ENCODE measurements at regions not wholly inside any gene's neighbourhood (a gene's known extent, or its start where the extent isn't known, plus 50 kb on each side); places are given as distances from the start of the nearest gene placed in this dataset.
"Not testable (repeated sequence)": the region's sequence is repeated elsewhere in the genome, so short reads cannot be mapped to it uniquely, and the experiment has no call there.

- no peak for DNase-seq
These were observed 189.8 kb downstream of the JRKL start for GRCh38 chr11:96579656-96580055.

GRCh38 chr11:96580476-96581040 is 190.7 kb downstream of the JRKL start:
- intact Hi-C loops (cut with DNase I), result no loop called here
- no peak overlapping the region for H3K4me3 ChIP-seq
- no peaks in the 10 kb centered on the region for H3K36me3 ChIP-seq
- no peaks in the 10 kb centered on the region for H3K27me3 ChIP-seq (ENCODE audit: low read depth)
- no peaks in the 10 kb centered on the region for H3K4me1 ChIP-seq
- no peak overlapping the region for H3K27ac ChIP-seq
- ATAC-seq (no peak), DNase-seq (no peak)
- H3K9me3 ChIP-seq, result peaks cover 4% of the 10 kb centered on the region
- no peak for TF ChIP-seq CTCF (IDR thresholded peaks at IDR 0.05)

More at GRCh38 chr11:96579656-96580055, 189.8 kb downstream of the JRKL start:
- H3K27ac ChIP-seq, result no peak overlapping the region
- TF ChIP-seq CTCF (IDR thresholded peaks at IDR 0.05), result no peak
- peaks cover 4% of the 10 kb centered on the region for H3K9me3 ChIP-seq
- no peaks in the 10 kb centered on the region for H3K4me1 ChIP-seq
- intact Hi-C loops (cut with DNase I), result no loop called here
- no peaks in the 10 kb centered on the region for H3K36me3 ChIP-seq
- H3K4me3 ChIP-seq, result no peak overlapping the region
- no peaks in the 10 kb centered on the region for H3K27me3 ChIP-seq (ENCODE audit: low read depth)
- no peak for ATAC-seq

GRCh38 chr11:96585944-96586880 is 196.4 kb downstream of the JRKL start:
- ATAC-seq, DNase-seq, H3K4me3 ChIP-seq: not testable (repeated sequence)

GRCh38 chr11:96588793-96589192 is 199.0 kb downstream of the JRKL start:
- H3K36me3 ChIP-seq; H3K27me3 ChIP-seq (ENCODE audit: low read depth); DNase-seq; ATAC-seq; H3K4me1 ChIP-seq; H3K9me3 ChIP-seq; intact Hi-C loops (cut with DNase I); H3K4me3 ChIP-seq; H3K27ac ChIP-seq: not testable (repeated sequence)

More at GRCh38 chr11:96585944-96586880, 196.4 kb downstream of the JRKL start:
- H3K36me3 ChIP-seq; H3K9me3 ChIP-seq; H3K27me3 ChIP-seq (ENCODE audit: low read depth); H3K27ac ChIP-seq; H3K4me1 ChIP-seq; intact Hi-C loops (cut with DNase I): not testable (repeated sequence)

GRCh38 chr11:96595011-96595410 is 205.2 kb downstream of the JRKL start:
- no peaks in the 10 kb centered on the region for H3K36me3 ChIP-seq
- ATAC-seq (no peak), DNase-seq (no peak)
- H3K4me1 ChIP-seq, result no peaks in the 10 kb centered on the region
- no peak overlapping the region for H3K4me3 ChIP-seq
- H3K27me3 ChIP-seq (ENCODE audit: low read depth), result peaks cover 2% of the 10 kb centered on the region
- intact Hi-C loops (cut with DNase I), result no loop called here
- no peak for TF ChIP-seq CTCF (IDR thresholded peaks at IDR 0.05)
- H3K9me3 ChIP-seq, result no peaks in the 10 kb centered on the region
- no peak overlapping the region for H3K27ac ChIP-seq

- Histone ChIP-seq H3K9me3 (no peaks in the 10 kb centered on the region), H3K27me3 (ENCODE audit: low read depth) (no peaks in the 10 kb centered on the region), H3K36me3 (no peaks in the 10 kb centered on the region), H3K27ac (no peak overlapping the region), H3K4me1 (no peaks in the 10 kb centered on the region), H3K4me3 (no peak overlapping the region)
- intact Hi-C loops (cut with DNase I), result no loop called here
- no peak for TF ChIP-seq CTCF (IDR thresholded peaks at IDR 0.05)
- ATAC-seq (no peak), DNase-seq (no peak)
These were observed 218.2 kb downstream of the JRKL start for GRCh38 chr11:96607864-96608558.
